HEK293T (cell line): ENCODE measurements at regions not wholly inside any gene's neighbourhood (a gene's known extent, or its start where the extent isn't known, plus 50 kb on each side); places are given as distances from the start of the nearest gene placed in this dataset.
"Not testable (repeated sequence)": the region's sequence is repeated elsewhere in the genome, so short reads cannot be mapped to it uniquely, and the experiment has no call there.

Source experiments
- ARNT ChIP-seq: fragments of 450-650 bp; IDR thresholded peaks from 2 replicates; pipeline ENCODE4 v1.6.1; 2017; ENCODE audit warnings: mild to moderate bottlenecking
- BHLHE40 ChIP-seq: fragments of 450-650 bp; IDR thresholded peaks from 2 replicates; pipeline ENCODE4 v1.6.1; 2016; ENCODE audit warnings: mild to moderate bottlenecking, moderate library complexity, borderline replicate concordance
- CTBP1 ChIP-seq: fragments of 450-650 bp; IDR thresholded peaks from 2 replicates; pipeline ENCODE4 v1.6.1; 2016; ENCODE audit warnings: borderline replicate concordance
- ELF4 ChIP-seq: fragments of 450-650 bp; IDR thresholded peaks from 2 replicates; pipeline ENCODE4 v1.6.1; 2017; ENCODE audit warnings: antibody characterized with exemption
- FOXK2 ChIP-seq: fragments of 450-650 bp; IDR thresholded peaks from 2 replicates; pipeline ENCODE4 v1.6.1; 2016; ENCODE audit warnings: mild to moderate bottlenecking
- FOXM1 ChIP-seq: fragments of 450-650 bp; IDR thresholded peaks from 2 replicates; pipeline ENCODE4 v1.6.1; 2017; ENCODE audit warnings: mild to moderate bottlenecking, borderline replicate concordance
- L3MBTL2 ChIP-seq: fragments of 450-650 bp; conservative IDR thresholded peaks from 2 replicates; pipeline ENCODE4 v1.6.1; 2016; ENCODE audit warnings: mild to moderate bottlenecking
- NFRKB ChIP-seq: fragments of 450-650 bp; IDR thresholded peaks from 2 replicates; pipeline ENCODE4 v1.6.1; 2016; ENCODE audit warnings: mild to moderate bottlenecking, moderate library complexity
- PKNOX1 ChIP-seq: fragments of 450-650 bp; IDR thresholded peaks from 2 replicates; pipeline ENCODE4 v1.6.1; 2016
- SP1 ChIP-seq: fragments of 450-650 bp; IDR thresholded peaks from 2 replicates; pipeline ENCODE4 v1.6.1; 2017
- SUZ12 ChIP-seq: fragments of 450-650 bp; IDR thresholded peaks from 2 replicates; pipeline ENCODE4 v1.6.1; 2016; ENCODE audit warnings: mild to moderate bottlenecking
- TARDBP ChIP-seq: fragments of 450-650 bp; IDR thresholded peaks from 2 replicates; pipeline ENCODE4 v1.6.1; 2016
- ZNF384 ChIP-seq: fragments of 450-650 bp; IDR thresholded peaks from 2 replicates; pipeline ENCODE4 v1.6.1; 2016

- not testable (repeated sequence) for TF ChIP-seq FOXM1, BHLHE40, TARDBP, ELF4, SP1, CTBP1, PKNOX1, L3MBTL2, SUZ12, ARNT, ZNF384, NFRKB, FOXK2
Observed at GRCh38 chr10:44754355-44754754, 156.8 kb upstream of the TMEM72 start.
